GM18867 (cell line): ENCODE measurements at regions not wholly inside any gene's neighbourhood (a gene's known extent, or its start where the extent isn't known, plus 50 kb on each side); places are given as distances from the start of the nearest gene placed in this dataset.

Source experiments
- ATAC-seq: cut with Tn5 transposase; IDR thresholded peaks from one replicate; pipeline ENCODE4 v1.9.1; 2021; ENCODE audit warnings: mild to moderate bottlenecking, moderate library complexity; ENCODE audit not compliant: unreplicated experiment

- ATAC-seq = no peak
Measured at GRCh38 chr5:61999371-61999770, 306.6 kb upstream of the KIF2A start.

DNA sequence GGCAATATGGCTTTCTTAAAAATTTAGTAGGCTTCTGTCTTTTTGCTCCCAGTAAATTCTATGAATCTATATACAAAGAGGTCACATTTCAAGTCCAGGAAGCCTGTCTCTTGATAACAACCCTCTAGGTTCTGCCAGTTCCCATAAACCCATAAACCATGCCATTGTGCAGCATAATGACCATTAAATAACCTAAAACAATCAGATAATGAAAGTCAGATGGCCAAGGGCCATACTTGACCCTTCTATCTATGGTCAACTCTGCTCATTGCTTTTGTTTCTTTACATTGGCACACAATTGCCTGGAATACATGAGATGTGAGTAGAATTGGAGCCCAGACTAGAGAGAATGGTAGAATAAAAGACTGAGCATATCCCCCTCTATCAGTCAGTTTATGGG is 305.4 kb upstream of the KIF2A start:
- no peak for ATAC-seq

- ATAC-seq = no peak
Measured at GRCh38 chr5:62001640-62002039, 304.4 kb upstream of the KIF2A start.

DNA sequence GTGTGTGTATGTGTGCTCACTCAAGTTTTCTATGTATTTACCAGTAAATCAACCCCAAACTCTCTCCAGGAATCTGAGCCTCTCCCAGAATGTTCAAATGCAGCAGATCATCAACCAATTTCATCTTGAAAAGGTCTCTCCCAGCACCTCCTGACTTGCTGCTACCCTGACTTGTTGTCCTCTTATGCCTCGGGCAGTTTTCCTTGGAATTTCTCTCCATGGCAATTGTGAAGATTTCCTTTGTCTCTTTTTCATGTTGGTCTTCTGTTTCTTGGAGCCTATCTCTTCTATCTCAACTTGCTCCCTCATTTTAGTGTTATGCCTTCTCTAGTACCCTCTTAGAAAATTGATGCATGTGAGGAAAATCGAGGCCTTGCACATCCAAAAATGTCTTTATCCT is 303.6 kb upstream of the KIF2A start:
- no peak for ATAC-seq

DNA sequence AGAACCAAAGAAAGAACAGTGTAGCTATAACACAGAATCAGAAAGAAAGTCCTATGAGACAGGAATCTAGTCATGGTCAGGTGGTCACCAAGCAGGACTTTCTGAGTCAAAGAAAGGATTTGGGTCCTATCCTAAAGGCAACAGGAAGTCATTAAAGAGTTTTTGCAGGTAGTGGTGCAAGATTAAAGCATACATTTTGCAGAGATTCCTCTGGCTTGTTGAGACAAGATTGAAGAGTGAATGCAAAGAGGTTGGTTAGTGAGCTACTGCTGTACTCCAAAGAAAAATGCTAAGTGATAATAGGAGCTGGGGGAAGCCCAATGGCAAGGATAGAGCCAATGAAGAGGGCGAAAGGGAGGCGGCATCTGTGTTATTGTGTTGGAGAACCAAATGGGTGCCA is 300.5 kb upstream of the KIF2A start:
- ATAC-seq = no peak

GRCh38 chr5:62007457-62007856 is 298.5 kb upstream of the KIF2A start:
- no peak for ATAC-seq

DNA sequence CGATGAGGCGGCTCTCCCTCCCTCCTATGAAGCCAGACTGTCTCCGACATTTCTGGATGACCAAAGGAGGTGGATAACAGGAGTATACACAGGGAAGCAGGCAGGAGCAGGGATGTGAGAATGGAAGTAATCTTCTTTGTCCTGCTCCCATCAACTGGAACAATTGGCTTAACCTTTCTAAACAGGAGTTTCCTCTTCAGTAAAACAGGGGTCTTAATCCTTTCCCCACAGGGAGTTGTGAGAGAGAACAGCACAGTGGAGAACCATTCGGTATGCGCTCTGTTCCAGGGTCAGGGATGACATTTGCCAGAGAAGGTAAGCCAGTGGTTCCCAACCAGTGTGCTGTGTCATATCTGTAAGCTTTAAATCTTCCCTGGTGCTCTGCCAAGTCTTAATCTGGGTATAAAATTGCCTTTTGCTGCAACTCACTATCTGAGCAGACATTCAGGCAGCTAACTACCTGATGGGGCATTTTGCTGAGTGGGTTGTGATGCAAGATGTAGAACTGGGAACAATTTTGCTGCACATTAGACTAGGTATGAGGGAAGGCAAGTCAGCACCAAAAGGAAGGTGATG is 294.8 kb upstream of the KIF2A start:
- no peak for ATAC-seq

DNA sequence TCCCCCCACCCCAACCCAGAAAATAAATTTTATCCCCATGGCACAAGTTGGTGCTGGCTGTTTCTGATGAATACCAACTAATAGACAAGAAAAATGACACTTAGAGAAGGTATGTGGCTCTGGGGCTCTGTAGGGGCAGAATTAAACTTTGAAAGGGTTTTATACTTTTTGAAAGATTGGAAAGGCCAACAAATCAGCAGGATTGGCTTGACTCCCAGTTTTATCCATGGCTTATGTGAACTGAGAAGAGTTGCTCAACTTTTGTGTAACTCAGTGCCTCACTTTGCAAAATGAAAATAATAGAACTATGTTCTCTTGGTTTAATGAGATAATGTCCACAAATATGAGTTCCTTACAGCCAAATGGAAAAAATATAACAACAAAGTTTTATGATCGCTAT is 288.9 kb upstream of the KIF2A start:
- no peak for ATAC-seq

- no peak for ATAC-seq
Measured at GRCh38 chr5:62029303-62029702, 276.7 kb upstream of the KIF2A start.

DNA sequence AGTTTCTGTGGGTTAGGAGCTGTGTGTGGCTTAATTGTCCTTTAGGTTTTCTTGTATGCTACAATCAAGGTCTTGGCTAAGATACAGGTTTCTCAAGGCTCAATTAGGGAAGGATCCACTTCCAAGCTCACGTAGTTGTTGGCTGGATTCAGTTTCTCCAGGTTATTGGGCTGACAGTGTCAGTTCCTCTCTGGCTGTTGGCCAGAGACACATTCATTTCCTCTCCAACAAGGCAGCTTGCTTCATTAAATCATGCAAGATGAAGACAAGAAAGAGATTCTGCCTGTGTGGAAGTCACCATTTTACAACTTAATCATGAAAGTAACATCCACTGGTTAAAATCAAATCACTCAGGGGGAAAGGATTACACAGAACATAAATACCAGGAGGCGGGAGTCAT is 275.7 kb upstream of the KIF2A start:
- no peak for ATAC-seq

DNA sequence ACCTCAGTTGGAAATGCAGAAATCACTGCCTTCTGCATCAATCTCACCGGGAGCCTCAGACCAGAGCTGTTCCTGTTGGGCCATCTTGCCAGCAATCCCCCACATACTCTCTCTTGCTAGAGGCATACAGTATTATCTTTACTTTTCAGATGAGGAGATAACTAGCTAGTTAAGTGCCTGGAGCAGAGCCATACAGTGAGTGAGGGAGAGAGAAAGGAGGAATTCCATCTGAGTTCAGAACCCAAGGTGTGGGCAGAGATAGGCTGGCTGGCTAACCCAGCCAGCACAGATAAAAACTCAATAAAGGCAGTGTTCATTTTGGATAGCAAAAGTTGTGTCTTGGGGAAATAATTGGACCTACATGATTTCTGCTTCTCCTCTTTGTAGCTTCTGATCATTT is 268.0 kb upstream of the KIF2A start:
- no peak for ATAC-seq

DNA sequence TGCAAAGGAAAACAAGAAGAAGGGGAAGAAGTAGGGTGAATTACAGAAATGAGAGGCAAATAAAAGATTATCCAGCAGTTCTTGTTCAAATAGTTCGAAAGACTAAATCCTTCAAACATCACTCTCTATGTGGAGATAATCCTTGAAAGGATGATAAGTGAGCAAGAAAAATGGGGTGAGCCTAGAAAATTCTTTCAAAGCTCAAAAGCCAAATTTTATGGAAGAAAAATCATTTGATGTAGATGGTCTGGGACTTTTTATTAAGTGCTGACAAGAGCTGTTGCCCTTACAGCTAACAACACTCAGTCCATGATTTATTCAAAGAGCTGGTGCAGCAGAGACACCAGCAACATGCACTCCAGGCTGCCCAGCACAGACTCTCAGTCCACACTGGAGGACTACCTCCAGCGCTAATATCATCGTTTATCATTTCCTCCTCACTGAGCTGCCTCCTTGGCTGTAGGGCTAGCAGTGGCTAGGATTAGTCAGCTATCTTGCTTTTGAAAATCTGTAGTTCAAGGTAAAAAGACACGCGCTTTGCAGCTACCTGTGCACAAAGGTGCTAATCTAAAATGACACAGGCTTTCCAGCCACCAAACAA is 264.8 kb upstream of the KIF2A start:
- no peak for ATAC-seq

DNA sequence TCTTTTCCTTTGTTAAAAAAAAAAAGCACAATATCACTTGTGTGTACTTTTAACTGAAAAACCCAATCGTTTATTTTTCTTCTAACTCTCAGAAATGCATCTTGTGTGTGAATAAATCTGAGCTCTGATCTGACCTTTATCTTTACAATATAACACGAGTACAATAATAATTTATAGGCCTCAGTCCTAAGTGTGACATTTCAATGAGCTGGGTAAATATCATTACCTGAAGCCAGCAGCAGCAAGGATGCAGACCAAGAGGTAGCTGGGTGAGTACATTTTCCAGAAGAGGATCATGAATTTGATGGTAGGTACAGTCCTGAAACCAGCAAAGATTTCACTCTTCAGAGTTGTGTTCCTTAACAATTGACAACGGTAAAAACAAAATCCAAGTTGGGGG is 264.0 kb upstream of the KIF2A start:
- no peak for ATAC-seq

GRCh38 chr5:62043289-62044280 is 262.4 kb upstream of the KIF2A start:
- no peak for ATAC-seq

DNA sequence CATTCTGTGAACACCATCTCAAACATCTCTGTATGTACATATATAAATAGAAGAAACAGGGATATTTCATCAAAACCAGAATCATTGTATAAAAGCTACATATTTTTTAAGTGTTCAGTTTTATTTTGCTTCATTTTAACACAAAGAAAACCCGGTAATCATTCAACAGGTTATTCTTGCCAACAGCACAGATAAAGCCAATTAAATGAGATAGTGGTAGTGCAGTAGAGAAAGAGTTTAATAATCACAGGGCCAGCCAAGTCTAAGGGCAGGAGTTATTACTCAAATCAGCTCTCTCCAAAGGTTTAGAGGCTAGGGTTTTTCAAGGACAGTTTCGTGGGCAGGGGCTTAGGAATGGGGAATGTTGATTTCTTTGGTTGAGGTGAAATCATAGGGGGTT is 261.0 kb upstream of the KIF2A start:
- ATAC-seq = no peak

GRCh38 chr5:62046191-62046590 is 259.8 kb upstream of the KIF2A start:
- no peak for ATAC-seq

DNA sequence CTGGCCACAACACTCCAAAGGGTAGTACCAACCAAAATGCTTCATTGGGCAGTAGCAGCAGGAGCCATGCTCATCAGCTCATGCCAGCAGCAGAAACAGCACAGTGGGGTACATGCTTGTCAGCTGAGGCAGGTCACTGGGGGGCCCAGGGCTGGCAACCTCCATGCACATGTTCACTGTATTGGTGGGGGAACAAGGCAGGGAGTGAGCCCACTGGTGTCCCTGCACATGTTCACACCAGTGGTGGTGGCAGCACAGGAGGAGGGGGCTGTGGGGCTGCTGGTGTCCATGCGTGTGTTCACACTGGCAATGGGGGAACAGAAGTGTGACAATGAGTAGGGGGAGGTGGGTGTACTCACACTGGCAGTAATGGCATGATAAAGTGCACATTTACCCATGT is 254.3 kb upstream of the KIF2A start:
- ATAC-seq = no peak

GRCh38 chr5:62059960-62060359 is 246.0 kb upstream of the KIF2A start:
- no peak for ATAC-seq

DNA sequence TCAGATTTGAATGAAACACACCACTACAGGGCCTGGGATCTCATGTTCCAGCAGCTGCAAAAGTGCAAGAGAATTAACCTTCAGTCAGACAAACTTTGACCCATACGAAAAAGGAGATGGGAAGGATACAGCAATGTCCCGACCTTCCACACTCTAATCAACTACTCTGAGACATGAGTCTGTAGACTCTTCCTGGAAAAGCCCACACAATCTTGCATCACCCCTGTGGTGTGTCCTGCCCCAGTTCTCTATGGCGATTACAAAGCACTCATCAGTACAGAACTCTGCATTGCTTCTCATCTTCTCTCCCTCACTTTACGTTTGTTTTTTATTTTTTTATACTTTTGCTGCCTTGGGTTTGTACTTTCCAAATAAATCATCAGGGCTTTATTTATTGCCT is 241.0 kb upstream of the KIF2A start:
- no peak for ATAC-seq

- no peak for ATAC-seq
Measured at GRCh38 chr5:62066761-62067277, 239.2 kb upstream of the KIF2A start.

- no peak for ATAC-seq
Measured at GRCh38 chr5:62068554-62068953, 237.5 kb upstream of the KIF2A start.

DNA sequence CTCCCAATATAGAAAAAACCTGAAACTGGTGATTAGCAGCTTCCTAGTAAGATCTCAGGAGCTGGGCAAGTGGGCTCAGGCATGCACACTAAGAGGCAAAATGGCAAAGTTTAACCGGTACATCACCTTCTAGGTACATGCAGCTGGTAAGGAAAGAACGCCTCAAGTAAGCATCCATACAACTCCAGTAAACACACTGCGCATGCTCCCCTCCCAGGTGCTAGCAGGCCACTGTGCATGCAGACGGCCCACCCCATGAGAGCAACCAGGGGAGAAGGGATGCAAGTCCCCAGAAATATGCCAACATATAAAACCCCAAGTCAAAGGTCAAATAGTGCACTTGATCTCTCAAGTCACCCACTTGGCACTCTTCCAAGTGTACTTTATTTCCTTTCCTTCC is 228.6 kb upstream of the KIF2A start:
- ATAC-seq = no peak
